Endothelial cell of umbilical vein (primary cell): ENCODE measurements at regions not wholly inside any gene's neighbourhood (a gene's known extent, or its start where the extent isn't known, plus 50 kb on each side); places are given as distances from the start of the nearest gene placed in this dataset.

Experiments
- BruUV-seq: library from RNA; stranded (reverse); fragments of 400-500 nt; replicated peaks from 2 replicates; lab custom pipeline; 2021; lab: Mats Ljungman, UMichigan
- CTCF ChIA-PET: fragments of 300-600, 350-600 bp; sonication (Branson Sonifier 250); formaldehyde crosslinking; loops from one replicate; lab custom pipeline; 2021; ENCODE audit warnings: antibody characterized with exemption, inconsistent platforms; lab: Charles Lee
- POLR2A ChIA-PET: fragments of 300-600, 350-600 bp; sonication (Branson Sonifier 250); formaldehyde crosslinking; loops from one replicate; lab custom pipeline; 2021; ENCODE audit warnings: antibody characterized with exemption, inconsistent platforms; lab: Charles Lee
- DNase-seq: peaks from one replicate; pipeline ENCODE4 v3.0.0-alpha.2; 2011; ENCODE audit warnings: low read depth, low spot score
- FAIRE-seq: peaks from 2 replicates; lab custom pipeline; 2011; peaks lifted over from hg19 to GRCh38; lab: Jason Lieb, UNC
- H2AFZ ChIP-seq: 2 replicates; pipeline ENCODE4 v1.6.0; 2012; ENCODE audit warnings: low read depth, low read length, control low read depth, inconsistent platforms
- H3K27ac ChIP-seq: 2 replicates; pipeline ENCODE4 v1.5.1; 2011; ENCODE audit warnings: low read depth, mild to moderate bottlenecking, control low read depth, low read length, moderate library complexity; ENCODE audit not compliant: insufficient read depth
- H3K27me3 ChIP-seq, 2 experiments: 2 replicates each; pipeline versions ENCODE4 v1.6.0 to v1.6.1; 2011; ENCODE audit warnings: low read length in 2 of 2, mixed read lengths in 1 of 2; ENCODE audit not compliant: control insufficient read depth in 2 of 2, insufficient read depth in 2 of 2
- H3K36me3 ChIP-seq, 2 experiments: 2 replicates in 1 of 2; 3 replicates in 1 of 2; pipeline ENCODE4 v1.5.1; 2011; ENCODE audit warnings: low read length in 2 of 2, mild to moderate bottlenecking in 1 of 2, moderate library complexity in 1 of 2; ENCODE audit not compliant: control insufficient read depth in 2 of 2, insufficient read depth in 2 of 2; ENCODE audit errors: extremely low read depth in 1 of 2
- H3K4me1 ChIP-seq: 3 replicates; pipeline ENCODE4 v1.5.1; 2011; ENCODE audit warnings: mild to moderate bottlenecking, low read length; ENCODE audit not compliant: control insufficient read depth, insufficient read depth; ENCODE audit errors: extremely low read depth
- H3K4me2 ChIP-seq: 2 replicates; pipeline ENCODE4 v1.6.1; 2011; ENCODE audit warnings: low read length, control low read depth, mixed read lengths; ENCODE audit not compliant: insufficient read depth
- H3K4me3 ChIP-seq, 3 experiments: fragments of 200-600 bp in 1 of 3; sonication (generic), shearing (Covaris generic) in 1 of 3; replicated peaks in 1 of 3; 2 replicates each; pipeline ENCODE4 v1.5.1; 2011 to 2016; ENCODE audit warnings: control low read depth in 3 of 3, low read length in 3 of 3, mild to moderate bottlenecking in 2 of 3, inconsistent platforms in 1 of 3, low read depth in 1 of 3, moderate library complexity in 1 of 3; ENCODE audit not compliant: insufficient read depth in 1 of 3
- H3K79me2 ChIP-seq: 2 replicates; pipeline ENCODE4 v1.6.0; 2012; ENCODE audit warnings: low read length, inconsistent platforms; ENCODE audit not compliant: control insufficient read depth, insufficient read depth
- H3K9ac ChIP-seq: replicated peaks from 2 replicates; pipeline ENCODE3; 2011; ENCODE audit warnings: low read length, control low read depth; ENCODE audit not compliant: insufficient read depth; ENCODE audit errors: extremely low read depth
- H3K9me1 ChIP-seq: replicated peaks from 3 replicates; pipeline ENCODE4 v1.6.0; 2011; ENCODE audit warnings: mild to moderate bottlenecking, low read length; ENCODE audit not compliant: control insufficient read depth, insufficient read depth; ENCODE audit errors: extremely low read depth
- H3K9me3 ChIP-seq: replicated peaks from 2 replicates; pipeline ENCODE4 v1.5.1; 2012; ENCODE audit warnings: low read length, inconsistent platforms; ENCODE audit not compliant: control insufficient read depth, insufficient read depth
- H4K20me1 ChIP-seq: replicated peaks from 2 replicates; pipeline ENCODE3; 2011; ENCODE audit warnings: mild to moderate bottlenecking, low read length; ENCODE audit not compliant: control insufficient read depth, insufficient read depth; ENCODE audit errors: extremely low read depth
- CTCF ChIP-seq, 2 donors: IDR thresholded peaks; 1 replicate in 1 of 2; 2 replicates in 1 of 2; pipeline ENCODE4 v1.5.1; 2011; ENCODE audit warnings: low read length in 2 of 2, mild to moderate bottlenecking in 2 of 2, moderate library complexity in 2 of 2, control low read depth in 1 of 2, inconsistent platforms in 1 of 2, low read depth in 1 of 2; ENCODE audit not compliant: insufficient read depth in 1 of 2; ENCODE audit errors: extremely low read depth in 1 of 2
- EZH2 ChIP-seq: IDR thresholded peaks from 2 replicates; pipeline ENCODE4 v1.6.1; 2012; ENCODE audit warnings: borderline replicate concordance, low read depth, mild to moderate bottlenecking, moderate library complexity, low read length, inconsistent platforms; ENCODE audit not compliant: severe bottlenecking
- dilution Hi-C: fragments of 300-500 bp; cut with MboI; formaldehyde crosslinking; loops from one replicate; pipeline ENCODE4 v1.15.0; 2019; ENCODE audit warnings: low sequenced_read_pairs; ENCODE audit not compliant: extremely low pct_ligation_motif_present
- intact Hi-C: fragments of 100-400 bp; cut with micrococcal nuclease; formaldehyde crosslinking; loops from one replicate; pipeline ENCODE4 v1.10.0; 2022

DNA sequence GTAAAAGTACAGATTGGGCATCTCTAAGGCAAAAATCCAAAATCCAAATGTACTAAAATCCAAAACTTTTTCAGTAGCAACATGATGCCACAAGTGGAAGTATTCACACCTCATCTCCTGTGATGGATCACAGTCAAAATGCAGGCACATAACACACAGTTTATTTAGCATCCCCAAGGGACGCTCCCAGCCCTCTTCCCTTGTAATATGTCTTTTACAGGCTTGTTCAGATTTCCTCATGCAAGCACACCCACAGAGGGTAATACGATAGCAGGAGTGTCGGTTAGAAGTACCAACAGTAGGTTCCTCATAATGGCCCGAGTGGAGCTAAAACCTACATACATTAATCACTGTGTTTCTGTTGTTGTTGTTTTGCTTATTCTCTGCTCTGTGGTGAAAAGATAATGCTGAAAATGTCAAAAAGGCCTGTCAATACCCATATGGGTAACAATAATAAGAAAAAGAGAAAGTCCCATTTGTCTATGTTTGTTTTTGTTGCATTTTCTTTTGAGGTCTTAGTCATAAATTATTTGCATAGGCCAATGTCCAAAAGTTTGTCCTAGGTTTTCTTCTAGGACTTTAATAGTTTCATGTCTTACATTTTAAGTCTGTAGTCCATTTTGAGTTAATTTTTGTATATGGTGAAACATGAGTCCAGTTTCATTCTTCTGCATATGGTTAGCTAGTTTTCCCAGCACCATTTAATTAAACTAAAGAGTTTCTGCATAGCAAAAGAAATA, 133.1 kb downstream of the LRIG3 start:
- H3K9me3 ChIP-seq = no peaks in the 10 kb centered on the region
- H3K79me2 ChIP-seq = no peaks in the 10 kb centered on the region
- intact Hi-C loops (no loop called here), dilution Hi-C loops (no loop called here)
- no peaks in the 10 kb centered on the region for H3K4me1 ChIP-seq
- H3K36me3 ChIP-seq = no peaks in the 10 kb centered on the region
- no TSS peak for BruUV-seq
- no peaks in the 10 kb centered on the region for H4K20me1 ChIP-seq
- no peaks in the 10 kb centered on the region for H3K27me3 ChIP-seq
- TF ChIP-seq EZH2 = no peak
- no peak for DNase-seq
- H3K4me2 ChIP-seq = no peak overlapping the region
- no peak overlapping the region for H3K27ac ChIP-seq
- POLR2A ChIA-PET = no interaction called here
- CTCF ChIA-PET = no interaction called here
- no peak for FAIRE-seq
- H3K9ac ChIP-seq = no peak overlapping the region
- H3K9me1 ChIP-seq = no peaks in the 10 kb centered on the region
- H2AFZ ChIP-seq = no peak overlapping the region
- no peak overlapping the region for H3K4me3 ChIP-seq

GRCh38 chr12:58794859-58795258, 125.4 kb downstream of the LRIG3 start:
- TF ChIP-seq EZH2 (no peak), CTCF (IDR thresholded peaks at IDR 0.05; ENCODE audit: extremely low read depth in 1 of 2, insufficient read depth in 1 of 2, low read depth in 1 of 2, low read length in 2 of 2) (no peak)
- Histone ChIP-seq H3K79me2 (no peaks in the 10 kb centered on the region), H3K27me3 (no peaks in the 10 kb centered on the region), H3K4me2 (no peak overlapping the region), H3K27ac (no peak overlapping the region), H3K9me1 (no peaks in the 10 kb centered on the region), H3K36me3 (no peaks in the 10 kb centered on the region), H4K20me1 (no peaks in the 10 kb centered on the region), H3K9ac (no peak overlapping the region), H3K9me3 (no peaks in the 10 kb centered on the region), H2AFZ (no peak overlapping the region), H3K4me3 (no peak overlapping the region), H3K4me1 (no peaks in the 10 kb centered on the region)
- intact Hi-C loops = no loop called here
- CTCF ChIA-PET = interaction anchor here (0.8 to 2.4 kb wide), 7 partner anchors 10 to 254 kb away, joined by 3 to 15 read pairs (median 3); no protein-coding TSS in a partner anchor
- FAIRE-seq = no peak
- no peak for DNase-seq
- POLR2A ChIA-PET = no interaction called here
- dilution Hi-C loops = no loop called here
- BruUV-seq = no TSS peak
